ENCODE measurements at regions not wholly inside any gene's neighbourhood (a gene's known extent, or its start where the extent isn't known, plus 50 kb on each side); places are given as distances from the start of the nearest gene placed in this dataset.

DNA sequence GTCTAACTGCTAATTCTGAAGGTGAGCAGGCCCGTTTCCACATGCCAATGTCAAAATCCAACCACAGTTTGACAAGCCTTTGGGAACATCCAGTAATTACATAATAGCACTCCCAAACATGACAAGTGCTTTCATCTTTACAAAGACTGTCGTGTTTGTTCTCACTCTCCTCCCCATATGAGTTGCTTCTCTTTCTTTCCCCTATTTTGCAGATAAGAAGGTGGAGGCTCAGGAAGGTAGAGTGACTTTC lies 55.9 kb upstream of the CD44 start:
- TF ChIP-seq, protein P1, sequence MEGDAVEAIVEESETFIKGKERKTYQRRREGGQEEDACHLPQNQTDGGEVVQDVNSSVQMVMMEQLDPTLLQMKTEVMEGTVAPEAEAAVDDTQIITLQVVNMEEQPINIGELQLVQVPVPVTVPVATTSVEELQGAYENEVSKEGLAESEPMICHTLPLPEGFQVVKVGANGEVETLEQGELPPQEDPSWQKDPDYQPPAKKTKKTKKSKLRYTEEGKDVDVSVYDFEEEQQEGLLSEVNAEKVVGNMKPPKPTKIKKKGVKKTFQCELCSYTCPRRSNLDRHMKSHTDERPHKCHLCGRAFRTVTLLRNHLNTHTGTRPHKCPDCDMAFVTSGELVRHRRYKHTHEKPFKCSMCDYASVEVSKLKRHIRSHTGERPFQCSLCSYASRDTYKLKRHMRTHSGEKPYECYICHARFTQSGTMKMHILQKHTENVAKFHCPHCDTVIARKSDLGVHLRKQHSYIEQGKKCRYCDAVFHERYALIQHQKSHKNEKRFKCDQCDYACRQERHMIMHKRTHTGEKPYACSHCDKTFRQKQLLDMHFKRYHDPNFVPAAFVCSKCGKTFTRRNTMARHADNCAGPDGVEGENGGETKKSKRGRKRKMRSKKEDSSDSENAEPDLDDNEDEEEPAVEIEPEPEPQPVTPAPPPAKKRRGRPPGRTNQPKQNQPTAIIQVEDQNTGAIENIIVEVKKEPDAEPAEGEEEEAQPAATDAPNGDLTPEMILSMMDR (conservative IDR thresholded peaks at IDR 0.05; ENCODE audit: low read depth in 2 of 2): no peak
- TF ChIP-seq JUNB (IDR thresholded peaks at IDR 0.05; ENCODE audit: unreplicated experiment) (no peak), STAT1 (IDR thresholded peaks at IDR 0.05; ENCODE audit: unreplicated experiment) (no peak), POLR2AphosphoS5 (IDR thresholded peaks at IDR 0.05; ENCODE audit: low read depth) (no peak), NANOG (IDR thresholded peaks at IDR 0.05; ENCODE audit: borderline replicate concordance) (no peak), ZNF114 (CRISPR knock-in tag; IDR thresholded peaks at IDR 0.05) (no peak), EZH2 (IDR thresholded peaks at IDR 0.05; ENCODE audit: low read depth, unreplicated experiment) (no peak), CREB1 (CRISPR knock-in tag; IDR thresholded peaks at IDR 0.05; ENCODE audit: low read depth) (no peak), EZH2phosphoT487 (IDR thresholded peaks at IDR 0.05; ENCODE audit: unreplicated experiment) (no peak)
- TF ChIP-seq, protein P2, sequence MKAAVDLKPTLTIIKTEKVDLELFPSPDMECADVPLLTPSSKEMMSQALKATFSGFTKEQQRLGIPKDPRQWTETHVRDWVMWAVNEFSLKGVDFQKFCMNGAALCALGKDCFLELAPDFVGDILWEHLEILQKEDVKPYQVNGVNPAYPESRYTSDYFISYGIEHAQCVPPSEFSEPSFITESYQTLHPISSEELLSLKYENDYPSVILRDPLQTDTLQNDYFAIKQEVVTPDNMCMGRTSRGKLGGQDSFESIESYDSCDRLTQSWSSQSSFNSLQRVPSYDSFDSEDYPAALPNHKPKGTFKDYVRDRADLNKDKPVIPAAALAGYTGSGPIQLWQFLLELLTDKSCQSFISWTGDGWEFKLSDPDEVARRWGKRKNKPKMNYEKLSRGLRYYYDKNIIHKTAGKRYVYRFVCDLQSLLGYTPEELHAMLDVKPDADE (IDR thresholded peaks at IDR 0.05): no peak
- TF ChIP-seq, protein P3, sequence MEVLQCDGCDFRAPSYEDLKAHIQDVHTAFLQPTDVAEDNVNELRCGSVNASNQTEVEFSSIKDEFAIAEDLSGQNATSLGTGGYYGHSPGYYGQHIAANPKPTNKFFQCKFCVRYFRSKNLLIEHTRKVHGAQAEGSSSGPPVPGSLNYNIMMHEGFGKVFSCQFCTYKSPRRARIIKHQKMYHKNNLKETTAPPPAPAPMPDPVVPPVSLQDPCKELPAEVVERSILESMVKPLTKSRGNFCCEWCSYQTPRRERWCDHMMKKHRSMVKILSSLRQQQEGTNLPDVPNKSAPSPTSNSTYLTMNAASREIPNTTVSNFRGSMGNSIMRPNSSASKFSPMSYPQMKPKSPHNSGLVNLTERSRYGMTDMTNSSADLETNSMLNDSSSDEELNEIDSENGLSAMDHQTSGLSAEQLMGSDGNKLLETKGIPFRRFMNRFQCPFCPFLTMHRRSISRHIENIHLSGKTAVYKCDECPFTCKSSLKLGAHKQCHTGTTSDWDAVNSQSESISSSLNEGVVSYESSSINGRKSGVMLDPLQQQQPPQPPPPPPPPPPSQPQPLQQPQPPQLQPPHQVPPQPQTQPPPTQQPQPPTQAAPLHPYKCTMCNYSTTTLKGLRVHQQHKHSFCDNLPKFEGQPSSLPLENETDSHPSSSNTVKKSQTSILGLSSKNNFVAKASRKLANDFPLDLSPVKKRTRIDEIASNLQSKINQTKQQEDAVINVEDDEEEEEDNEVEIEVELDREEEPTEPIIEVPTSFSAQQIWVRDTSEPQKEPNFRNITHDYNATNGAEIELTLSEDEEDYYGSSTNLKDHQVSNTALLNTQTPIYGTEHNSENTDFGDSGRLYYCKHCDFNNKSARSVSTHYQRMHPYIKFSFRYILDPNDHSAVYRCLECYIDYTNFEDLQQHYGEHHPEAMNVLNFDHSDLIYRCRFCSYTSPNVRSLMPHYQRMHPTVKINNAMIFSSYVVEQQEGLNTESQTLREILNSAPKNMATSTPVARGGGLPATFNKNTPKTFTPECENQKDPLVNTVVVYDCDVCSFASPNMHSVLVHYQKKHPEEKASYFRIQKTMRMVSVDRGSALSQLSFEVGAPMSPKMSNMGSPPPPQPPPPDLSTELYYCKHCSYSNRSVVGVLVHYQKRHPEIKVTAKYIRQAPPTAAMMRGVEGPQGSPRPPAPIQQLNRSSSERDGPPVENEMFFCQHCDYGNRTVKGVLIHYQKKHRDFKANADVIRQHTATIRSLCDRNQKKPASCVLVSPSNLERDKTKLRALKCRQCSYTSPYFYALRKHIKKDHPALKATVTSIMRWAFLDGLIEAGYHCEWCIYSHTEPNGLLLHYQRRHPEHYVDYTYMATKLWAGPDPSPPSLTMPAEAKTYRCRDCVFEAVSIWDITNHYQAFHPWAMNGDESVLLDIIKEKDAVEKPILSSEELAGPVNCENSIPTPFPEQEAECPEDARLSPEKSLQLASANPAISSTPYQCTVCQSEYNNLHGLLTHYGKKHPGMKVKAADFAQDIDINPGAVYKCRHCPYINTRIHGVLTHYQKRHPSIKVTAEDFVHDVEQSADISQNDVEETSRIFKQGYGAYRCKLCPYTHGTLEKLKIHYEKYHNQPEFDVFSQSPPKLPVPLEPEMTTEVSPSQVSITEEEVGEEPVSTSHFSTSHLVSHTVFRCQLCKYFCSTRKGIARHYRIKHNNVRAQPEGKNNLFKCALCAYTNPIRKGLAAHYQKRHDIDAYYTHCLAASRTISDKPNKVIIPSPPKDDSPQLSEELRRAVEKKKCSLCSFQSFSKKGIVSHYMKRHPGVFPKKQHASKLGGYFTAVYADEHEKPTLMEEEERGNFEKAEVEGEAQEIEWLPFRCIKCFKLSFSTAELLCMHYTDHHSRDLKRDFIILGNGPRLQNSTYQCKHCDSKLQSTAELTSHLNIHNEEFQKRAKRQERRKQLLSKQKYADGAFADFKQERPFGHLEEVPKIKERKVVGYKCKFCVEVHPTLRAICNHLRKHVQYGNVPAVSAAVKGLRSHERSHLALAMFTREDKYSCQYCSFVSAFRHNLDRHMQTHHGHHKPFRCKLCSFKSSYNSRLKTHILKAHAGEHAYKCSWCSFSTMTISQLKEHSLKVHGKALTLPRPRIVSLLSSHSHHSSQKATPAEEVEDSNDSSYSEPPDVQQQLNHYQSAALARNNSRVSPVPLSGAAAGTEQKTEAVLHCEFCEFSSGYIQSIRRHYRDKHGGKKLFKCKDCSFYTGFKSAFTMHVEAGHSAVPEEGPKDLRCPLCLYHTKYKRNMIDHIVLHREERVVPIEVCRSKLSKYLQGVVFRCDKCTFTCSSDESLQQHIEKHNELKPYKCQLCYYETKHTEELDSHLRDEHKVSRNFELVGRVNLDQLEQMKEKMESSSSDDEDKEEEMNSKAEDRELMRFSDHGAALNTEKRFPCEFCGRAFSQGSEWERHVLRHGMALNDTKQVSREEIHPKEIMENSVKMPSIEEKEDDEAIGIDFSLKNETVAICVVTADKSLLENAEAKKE (CRISPR knock-in tag; IDR thresholded peaks at IDR 0.05): no peak
- TF ChIP-seq, protein P4, sequence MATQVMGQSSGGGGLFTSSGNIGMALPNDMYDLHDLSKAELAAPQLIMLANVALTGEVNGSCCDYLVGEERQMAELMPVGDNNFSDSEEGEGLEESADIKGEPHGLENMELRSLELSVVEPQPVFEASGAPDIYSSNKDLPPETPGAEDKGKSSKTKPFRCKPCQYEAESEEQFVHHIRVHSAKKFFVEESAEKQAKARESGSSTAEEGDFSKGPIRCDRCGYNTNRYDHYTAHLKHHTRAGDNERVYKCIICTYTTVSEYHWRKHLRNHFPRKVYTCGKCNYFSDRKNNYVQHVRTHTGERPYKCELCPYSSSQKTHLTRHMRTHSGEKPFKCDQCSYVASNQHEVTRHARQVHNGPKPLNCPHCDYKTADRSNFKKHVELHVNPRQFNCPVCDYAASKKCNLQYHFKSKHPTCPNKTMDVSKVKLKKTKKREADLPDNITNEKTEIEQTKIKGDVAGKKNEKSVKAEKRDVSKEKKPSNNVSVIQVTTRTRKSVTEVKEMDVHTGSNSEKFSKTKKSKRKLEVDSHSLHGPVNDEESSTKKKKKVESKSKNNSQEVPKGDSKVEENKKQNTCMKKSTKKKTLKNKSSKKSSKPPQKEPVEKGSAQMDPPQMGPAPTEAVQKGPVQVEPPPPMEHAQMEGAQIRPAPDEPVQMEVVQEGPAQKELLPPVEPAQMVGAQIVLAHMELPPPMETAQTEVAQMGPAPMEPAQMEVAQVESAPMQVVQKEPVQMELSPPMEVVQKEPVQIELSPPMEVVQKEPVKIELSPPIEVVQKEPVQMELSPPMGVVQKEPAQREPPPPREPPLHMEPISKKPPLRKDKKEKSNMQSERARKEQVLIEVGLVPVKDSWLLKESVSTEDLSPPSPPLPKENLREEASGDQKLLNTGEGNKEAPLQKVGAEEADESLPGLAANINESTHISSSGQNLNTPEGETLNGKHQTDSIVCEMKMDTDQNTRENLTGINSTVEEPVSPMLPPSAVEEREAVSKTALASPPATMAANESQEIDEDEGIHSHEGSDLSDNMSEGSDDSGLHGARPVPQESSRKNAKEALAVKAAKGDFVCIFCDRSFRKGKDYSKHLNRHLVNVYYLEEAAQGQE (IDR thresholded peaks at IDR 0.05; ENCODE audit: unreplicated experiment): no peak
- Histone ChIP-seq H3K27ac (ENCODE audit: low read depth) (no peak overlapping the region), H3K9me2 (ENCODE audit: insufficient read depth) (peaks cover 33% of the 10 kb centered on the region; the same call in 1 of the 2 replicates), H3K79me2 (replicated peaks; ENCODE audit: insufficient read depth) (no peaks in the 10 kb centered on the region), H3F3A (replicated peaks; ENCODE audit: low read depth) (no peaks in the 10 kb centered on the region), H3K4me1 (ENCODE audit: insufficient read depth) (no peaks in the 10 kb centered on the region), H2AFZ (no peak overlapping the region), H4K20me1 (replicated peaks; ENCODE audit: insufficient read depth) (no peaks in the 10 kb centered on the region), H3K27me3 (ENCODE audit: insufficient read depth) (no peaks in the 10 kb centered on the region), H3K36me3 (ENCODE audit: insufficient read depth) (no peaks in the 10 kb centered on the region), H3K4me2 (no peak overlapping the region), H3K4me3 (no peak overlapping the region)
- peaks cover 2% of the 10 kb centered on the region for H3K27me3 Mint-ChIP-seq (ENCODE audit: insufficient read depth, low read depth, poor library complexity)
- DNase-seq (ENCODE audit: low spot score) (no peak), ATAC-seq (no peak)
- 0 out of 3 replicates have a peak, but pooled peaks cover 5% of the 10 kb centered on the region for H3K9me3 Mint-ChIP-seq
- H3K4me1 Mint-ChIP-seq: 0 out of 3 replicates have a peak, but pooled peaks cover 3% of the 10 kb centered on the region
- H3K4me3 Mint-ChIP-seq: no peak overlapping the region
- no peak overlapping the region for H3K27ac Mint-ChIP-seq
- no peaks in the 10 kb centered on the region for H3K36me3 Mint-ChIP-seq (ENCODE audit: low read depth)

Measured in GM23338 (cell line).